GM19351 (cell line): ENCODE measurements at regions not wholly inside any gene's neighbourhood (a gene's known extent, or its start where the extent isn't known, plus 50 kb on each side); places are given as distances from the start of the nearest gene placed in this dataset.
A peak's percentile ranks its signal among the peaks of the same experiment; 100 is the strongest.
"Not testable (repeated sequence)": the region's sequence is repeated elsewhere in the genome, so short reads cannot be mapped to it uniquely, and the experiment has no call there.

ENCODE experiments used
- ATAC-seq: cut with Tn5 transposase; IDR thresholded peaks from one replicate; pipeline ENCODE4 v1.9.1; 2021; ENCODE audit warnings: mild to moderate bottlenecking, moderate library complexity; ENCODE audit not compliant: unreplicated experiment

GRCh38 chr17:56690441-56691291 is 97.2 kb downstream of the NOG start:
- ATAC-seq: no peak

GRCh38 chr17:56694825-56695224 is 101.3 kb downstream of the NOG start:
- no peak for ATAC-seq

DNA sequence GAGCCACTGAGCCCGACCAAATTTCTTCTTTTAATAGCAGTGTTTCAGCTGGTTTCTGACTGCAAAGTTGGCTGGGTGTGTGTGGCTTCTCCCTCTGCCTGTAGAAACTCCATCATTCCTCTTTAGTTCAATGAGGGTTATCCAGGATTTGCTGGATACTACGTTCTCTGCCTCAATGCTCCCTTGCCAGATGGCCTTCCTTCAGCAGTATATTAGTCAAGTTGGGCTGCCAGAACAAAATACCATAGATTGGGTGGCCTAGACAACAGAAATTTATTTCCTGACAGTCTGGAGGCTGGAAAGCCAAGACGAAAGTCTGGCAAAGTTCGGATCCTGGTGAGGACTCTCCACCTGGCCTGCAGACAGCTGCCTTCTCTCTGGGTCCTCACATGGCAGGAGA is 103.7 kb downstream of the NOG start:
- ATAC-seq: no peak

GRCh38 chr17:56699186-56699894 is 105.8 kb downstream of the NOG start:
- no peak for ATAC-seq

DNA sequence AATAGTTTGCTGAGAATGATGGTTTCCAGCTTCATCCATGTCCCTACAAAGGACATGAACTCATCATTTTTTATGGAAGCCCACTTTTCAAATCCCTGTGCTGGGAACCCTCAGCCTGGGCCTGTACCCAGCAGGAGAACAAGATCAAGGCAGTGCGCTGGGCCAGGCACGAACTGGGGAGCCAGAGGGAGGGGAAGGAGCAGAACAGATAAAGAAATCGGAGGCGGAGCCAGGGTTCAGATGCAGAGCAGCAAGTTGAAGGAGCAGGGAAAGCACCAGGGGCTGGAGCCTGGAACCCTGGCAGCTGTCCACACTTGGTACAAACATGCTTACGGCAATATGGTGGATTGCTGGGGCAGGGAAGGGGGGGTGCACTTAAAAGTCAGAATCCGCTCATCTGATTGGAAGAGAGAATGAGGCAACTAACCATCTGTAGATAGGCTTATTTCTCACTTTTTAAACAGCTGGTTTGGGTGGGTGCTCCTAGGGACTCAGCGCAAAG is 107.5 kb downstream of the NOG start:
- no peak for ATAC-seq

DNA sequence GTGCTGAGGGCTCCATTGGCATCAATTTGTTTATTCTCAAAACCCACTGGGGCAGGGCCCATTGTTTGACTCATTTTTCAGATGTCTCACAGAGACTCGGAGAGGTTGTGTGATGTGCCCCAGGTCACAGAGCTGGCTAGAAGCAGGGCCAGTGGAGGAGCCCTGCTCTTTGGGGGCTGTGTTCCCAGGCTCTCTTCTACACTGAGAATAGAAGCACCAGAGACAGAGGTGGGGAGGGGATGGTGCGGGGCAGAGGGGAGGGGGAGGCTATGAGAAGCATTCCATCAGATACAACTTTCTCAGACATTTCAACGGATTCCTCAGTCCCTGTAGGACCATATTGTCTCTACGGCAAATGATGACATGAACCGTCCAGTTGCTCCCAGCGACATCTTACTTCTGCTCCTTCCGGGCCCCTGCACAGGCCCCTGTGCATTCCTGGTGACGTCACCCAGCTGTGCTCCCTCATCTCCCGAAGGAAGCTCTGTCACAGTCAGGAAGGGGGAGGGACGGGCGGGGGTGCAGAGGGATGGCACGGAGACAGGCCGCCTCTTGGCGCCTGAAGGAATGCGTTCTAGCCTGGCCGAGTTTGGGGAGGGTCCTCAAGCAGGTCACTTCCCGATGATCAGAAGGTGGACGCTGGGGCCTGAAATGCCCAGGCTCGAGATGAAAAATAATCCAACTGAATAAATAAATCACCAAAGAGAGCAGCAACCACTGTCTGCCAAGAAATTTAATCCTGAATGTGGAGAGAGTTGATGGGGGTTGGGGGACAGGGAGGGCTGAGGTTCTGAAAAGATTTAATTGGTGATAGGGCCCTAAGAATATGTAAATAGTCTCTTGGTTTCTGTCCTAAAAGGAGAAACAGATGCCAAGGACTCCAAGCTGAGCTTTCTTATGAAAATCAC is 114.1 kb downstream of the NOG start:
- no peak for ATAC-seq

DNA sequence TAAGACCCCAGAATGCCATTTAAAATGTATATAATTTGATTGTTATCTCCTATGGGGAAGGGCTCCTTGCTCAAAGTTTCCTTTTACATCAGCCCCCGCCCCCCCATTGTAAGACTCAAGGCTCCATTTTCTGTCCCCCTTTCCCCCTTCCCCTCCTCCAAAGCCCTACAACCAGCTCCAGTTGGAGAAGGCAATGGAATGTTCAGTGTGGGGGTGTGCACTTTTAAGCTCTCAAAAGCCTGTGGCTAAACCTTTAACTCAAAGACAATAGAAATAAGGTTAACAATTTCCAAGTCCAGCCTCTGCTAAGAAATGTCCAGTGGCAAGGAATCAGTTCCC is 114.7 kb downstream of the NOG start:
- no peak for ATAC-seq

DNA sequence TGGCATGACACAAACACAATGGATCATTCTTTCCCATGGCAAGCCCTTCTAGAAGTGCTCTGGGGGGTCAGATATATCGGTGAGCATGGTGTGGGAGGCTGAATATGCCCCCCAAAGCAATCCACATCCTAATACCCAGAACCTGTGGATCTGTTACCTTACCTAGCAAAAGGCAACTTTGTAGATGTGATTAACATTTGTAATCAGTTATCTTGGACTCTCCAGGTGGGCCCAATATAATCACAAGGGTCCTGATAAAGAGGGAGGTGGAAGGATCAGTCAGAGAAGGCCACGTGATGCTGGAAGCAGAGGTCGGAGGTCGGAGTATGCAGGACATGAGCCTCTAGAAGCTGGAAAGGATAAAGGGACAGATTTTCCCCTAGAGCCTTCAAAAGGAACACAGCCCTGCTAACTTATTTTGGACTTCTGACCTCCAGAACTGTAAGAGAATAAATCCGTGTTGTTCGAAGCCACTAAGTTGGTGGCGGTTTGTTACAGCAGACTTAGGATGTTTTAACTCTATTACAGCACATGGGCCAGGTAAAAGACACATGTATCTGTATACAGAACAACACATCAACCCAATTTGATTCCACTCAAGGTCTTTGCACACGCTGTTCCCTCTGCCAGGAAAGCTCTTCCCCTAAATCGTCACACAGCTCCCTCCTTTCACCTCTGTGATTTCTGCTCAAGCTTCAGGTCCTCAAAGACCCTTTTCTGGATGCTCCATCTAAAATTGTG is 115.3 kb downstream of the NOG start:
- ATAC-seq: no peak

DNA sequence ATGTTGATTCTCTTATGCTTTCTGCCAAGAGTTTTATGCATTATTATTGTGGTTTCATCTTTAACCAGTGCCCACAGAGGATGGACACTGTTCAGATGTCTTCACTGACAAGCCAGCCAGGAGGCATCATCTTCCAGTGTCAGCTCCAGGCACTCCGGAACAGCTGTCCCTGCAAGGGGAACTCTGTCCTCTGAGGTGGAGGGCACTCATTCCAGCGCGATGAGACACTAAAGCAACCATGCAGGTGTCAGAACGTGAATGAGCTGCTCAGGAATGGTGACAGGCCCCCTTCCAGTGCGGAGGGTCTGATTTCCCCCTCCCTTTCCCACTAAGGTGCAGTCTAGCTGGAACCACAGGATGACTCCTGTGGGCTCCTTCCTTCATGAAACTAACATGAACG is 117.5 kb downstream of the NOG start:
- no peak for ATAC-seq

GRCh38 chr17:56715613-56716357 is 117.9 kb downstream of the C17orf67 start:
- peak; percentile 96 for ATAC-seq

DNA sequence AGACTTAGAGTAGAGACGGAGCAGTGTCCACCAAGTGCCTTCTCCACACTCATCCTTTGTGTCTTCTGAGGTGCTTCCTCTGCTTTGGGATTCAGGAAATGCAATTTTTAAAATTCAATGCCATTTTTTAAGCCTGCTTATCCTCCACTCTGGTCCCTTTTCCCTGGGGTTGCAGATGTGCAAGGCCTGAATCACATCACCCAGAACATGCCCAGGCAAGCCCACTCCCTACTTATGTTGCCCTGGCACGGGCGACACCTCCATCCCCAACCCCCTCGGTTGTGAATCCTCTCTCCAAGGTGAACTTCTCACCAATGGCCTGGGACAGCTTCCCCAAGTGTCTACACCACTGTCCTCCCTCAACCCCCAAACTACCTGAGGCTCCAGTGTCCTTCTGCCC is 116.2 kb downstream of the C17orf67 start:
- no peak for ATAC-seq

- peak; percentile 42 for ATAC-seq
These were observed 115.2 kb downstream of the C17orf67 start for GRCh38 chr17:56718515-56718914.

GRCh38 chr17:56723421-56723820 is 110.3 kb downstream of the C17orf67 start:
- ATAC-seq: no peak

- no peak for ATAC-seq
These were observed 109.1 kb downstream of the C17orf67 start for GRCh38 chr17:56724664-56725063.

DNA sequence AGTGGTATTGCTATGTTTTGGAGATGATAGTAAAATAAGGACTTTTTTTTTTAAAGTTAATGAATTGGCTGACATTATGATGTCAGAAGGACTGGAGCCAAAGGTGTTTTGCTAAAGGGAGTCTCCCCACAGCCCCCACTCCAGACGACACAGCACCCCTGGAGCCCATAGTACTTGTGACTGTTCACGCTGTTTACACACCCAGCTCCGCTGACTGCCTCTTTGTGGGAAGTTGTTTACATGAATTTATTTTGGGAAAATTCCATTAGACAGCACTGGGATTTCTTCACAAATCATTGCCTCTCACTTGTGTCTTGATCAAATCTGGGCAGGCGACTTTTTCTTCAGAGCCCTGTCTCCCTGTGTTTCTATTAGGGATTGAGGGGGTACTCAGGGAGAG is 108.6 kb downstream of the C17orf67 start:
- no peak for ATAC-seq

DNA sequence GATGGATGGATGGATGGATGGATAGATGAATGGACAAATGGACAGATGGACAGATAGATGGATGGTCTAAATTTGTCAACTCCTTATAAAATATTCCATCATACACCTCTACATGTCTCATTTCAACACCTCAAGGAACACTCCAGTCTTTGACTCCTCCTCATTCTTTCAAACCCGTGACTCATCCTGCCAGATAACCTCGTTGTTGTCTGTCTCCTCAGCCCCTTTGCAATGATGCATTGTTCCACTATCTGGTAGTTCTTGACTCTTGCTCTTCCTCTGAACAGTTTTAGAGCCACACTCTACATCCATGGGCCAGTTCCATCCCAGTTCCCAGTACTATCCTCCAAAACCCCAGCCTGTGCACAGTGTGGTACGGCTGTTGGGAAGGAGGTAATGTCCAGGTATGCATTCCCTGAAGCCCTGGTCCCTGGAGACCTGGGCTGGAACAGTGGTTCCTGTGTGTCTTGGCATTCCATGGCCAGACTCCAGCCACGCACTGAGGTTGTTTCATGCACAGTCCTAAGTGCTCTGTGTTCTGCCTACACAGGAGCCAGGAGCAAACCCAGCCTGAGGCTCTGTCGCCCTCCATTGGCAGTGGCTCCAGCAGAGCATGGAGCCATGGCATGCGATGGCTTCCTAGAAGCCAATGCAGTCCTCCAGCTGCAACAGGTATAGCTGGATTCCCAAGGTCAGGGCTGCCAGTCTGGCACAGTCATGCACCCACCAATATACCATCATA is 105.7 kb downstream of the C17orf67 start:
- ATAC-seq: no peak

DNA sequence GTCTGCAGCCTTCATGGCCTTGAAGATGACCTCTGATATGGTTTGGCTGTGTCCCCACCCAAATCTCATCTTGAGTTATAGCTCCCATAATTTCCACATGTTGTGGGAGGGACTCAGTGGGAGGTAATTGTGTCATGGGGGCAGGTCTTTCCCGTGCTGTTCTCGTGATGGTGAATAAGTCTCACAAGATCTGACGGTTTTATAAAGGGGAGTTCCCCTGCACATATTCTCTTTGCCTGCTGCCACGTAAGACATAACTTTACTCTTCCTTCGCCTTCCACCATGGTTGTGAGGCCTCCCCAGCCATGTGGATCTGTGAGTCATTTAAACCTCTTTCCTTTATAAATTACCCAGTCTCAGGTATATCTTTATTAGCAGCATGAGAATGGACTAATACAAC is 102.6 kb downstream of the C17orf67 start:
- ATAC-seq: not testable (repeated sequence)

DNA sequence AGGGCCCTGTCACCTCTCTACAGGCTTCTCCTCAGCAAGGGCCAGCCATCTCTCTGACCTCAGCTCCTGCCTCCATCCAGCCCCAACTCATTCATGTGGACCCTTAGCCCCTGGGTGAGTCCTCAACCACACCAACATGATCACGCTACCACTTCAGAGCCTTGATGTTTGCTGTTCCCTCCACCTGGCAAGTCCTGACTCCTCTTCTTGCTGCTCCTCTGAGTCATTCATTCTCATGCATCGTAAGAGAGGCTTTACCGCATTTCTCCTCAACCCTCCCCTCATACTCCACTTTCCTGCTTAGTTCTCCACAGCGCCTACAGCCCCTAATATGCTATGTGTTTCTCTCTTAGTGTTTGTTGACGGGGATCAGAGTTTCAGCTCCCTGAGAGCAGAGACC is 99.9 kb downstream of the C17orf67 start:
- ATAC-seq: no peak

GRCh38 chr17:56735842-56736241 is 97.9 kb downstream of the C17orf67 start:
- no peak for ATAC-seq
